H1 (cell line): ENCODE measurements at regions not wholly inside any gene's neighbourhood (a gene's known extent, or its start where the extent isn't known, plus 50 kb on each side); places are given as distances from the start of the nearest gene placed in this dataset.

Source experiments
- CTCF ChIA-PET: fragments of 300-600 bp; sonication (Branson Sonifier 250); formaldehyde crosslinking; loops from one replicate; lab custom pipeline; 2021; ENCODE audit not compliant: partially characterized antibody; lab: Charles Lee
- POLR2A ChIA-PET: fragments of 300-600 bp; sonication (Branson Sonifier 250); formaldehyde crosslinking; loops from one replicate; lab custom pipeline; 2021; ENCODE audit warnings: inconsistent platforms; ENCODE audit not compliant: partially characterized antibody; lab: Charles Lee
- DNase-seq, 2 experiments: peaks; one replicate each; pipeline versions ENCODE4 v3.0.0 to v3.0.0-alpha.2; 2010 to 2022; ENCODE audit warnings: low spot score in 2 of 2, low read depth in 1 of 2, mixed read lengths in 1 of 2
- FAIRE-seq: peaks from 2 replicates; lab custom pipeline; 2011; peaks lifted over from hg19 to GRCh38; lab: Jason Lieb, UNC
- H2AFZ ChIP-seq: 2 replicates; pipeline ENCODE4 v1.8.1; 2012; ENCODE audit warnings: low read length, inconsistent platforms
- H2AK5ac ChIP-seq: 2 replicates; pipeline ENCODE4 v1.6.1; 2013; ENCODE audit warnings: low read depth, low read length
- H2BK120ac ChIP-seq: replicated peaks from 2 replicates; pipeline ENCODE3; 2013; ENCODE audit warnings: low read depth, low read length, inconsistent platforms
- H2BK12ac ChIP-seq: 2 replicates; pipeline ENCODE4 v1.6.1; 2013; ENCODE audit warnings: low read depth, low read length
- H2BK15ac ChIP-seq: 2 replicates; pipeline ENCODE4 v1.6.1; 2013; ENCODE audit warnings: low read length
- H2BK20ac ChIP-seq: 2 replicates; pipeline ENCODE4 v1.6.1; 2013; ENCODE audit warnings: low read length
- H2BK5ac ChIP-seq: 2 replicates; pipeline ENCODE4 v1.6.1; 2013; ENCODE audit warnings: low read depth, low read length
- H3K14ac ChIP-seq: 2 replicates; pipeline ENCODE4 v1.6.1; 2013; ENCODE audit warnings: inconsistent platforms; ENCODE audit not compliant: insufficient read length
- H3K18ac ChIP-seq: 2 replicates; pipeline ENCODE4 v1.6.1; 2013; ENCODE audit warnings: low read length; ENCODE audit errors: extremely low read depth
- H3K23ac ChIP-seq: 2 replicates; pipeline ENCODE4 v1.6.1; 2013; ENCODE audit warnings: inconsistent platforms; ENCODE audit not compliant: insufficient read length
- H3K23me2 ChIP-seq: 2 replicates; pipeline ENCODE4 v1.6.1; 2013; ENCODE audit warnings: low read depth, low read length
- H3K27ac ChIP-seq: 2 replicates; pipeline ENCODE4 v1.6.1; 2011; ENCODE audit warnings: low read depth, low read length, inconsistent platforms
- H3K27me3 ChIP-seq, 4 experiments: replicated peaks in 1 of 4; 1 replicate in 1 of 4; 2 replicates in 3 of 4; pipeline versions ENCODE4 v1.6.1 to v1.8.1; 2011 to 2013; ENCODE audit warnings: low read length in 3 of 4, mild to moderate bottlenecking in 3 of 4, inconsistent platforms in 2 of 4, mixed read lengths in 2 of 4, moderate library complexity in 1 of 4; ENCODE audit not compliant: control insufficient read depth in 3 of 4, insufficient read depth in 3 of 4; ENCODE audit errors: extremely low read depth in 1 of 4
- H3K36me3 ChIP-seq, 4 experiments: 2 replicates each; pipeline versions ENCODE4 v1.6.1 to v1.8.1; 2011 to 2013; ENCODE audit warnings: mild to moderate bottlenecking in 4 of 4, low read length in 3 of 4, moderate library complexity in 2 of 4, control low read depth in 1 of 4, inconsistent platforms in 1 of 4; ENCODE audit not compliant: insufficient read depth in 4 of 4, control insufficient read depth in 2 of 4
- H3K4ac ChIP-seq: replicated peaks from 2 replicates; pipeline ENCODE3; 2013; ENCODE audit warnings: low read length, low read depth, mixed read lengths, inconsistent platforms; ENCODE audit not compliant: insufficient read length
- H3K4me1 ChIP-seq, 4 experiments: replicated peaks in 1 of 4; 1 replicate in 1 of 4; 2 replicates in 3 of 4; pipeline versions ENCODE4 v1.6.1 to v1.8.1; 2011 to 2013; ENCODE audit warnings: low read length in 3 of 4, inconsistent platforms in 2 of 4, mixed read lengths in 1 of 4; ENCODE audit not compliant: insufficient read depth in 4 of 4, control insufficient read depth in 3 of 4
- H3K4me2 ChIP-seq, 2 experiments: 2 replicates each; pipeline versions ENCODE4 v1.6.1 to v1.8.1; 2011 to 2013; ENCODE audit warnings: low read depth in 2 of 2, low read length in 2 of 2, control low read depth in 1 of 2, inconsistent platforms in 1 of 2, mild to moderate bottlenecking in 1 of 2; ENCODE audit not compliant: insufficient read depth in 1 of 2
- H3K4me3 ChIP-seq, 4 experiments: fragments of 200-600, 300-600 bp in 1 of 4; sonication (generic), shearing (Covaris generic), sonication (Bioruptor Twin) in 1 of 4; 2 replicates each; pipeline versions ENCODE4 v1.5.1 to v1.8.1; 2011 to 2016; ENCODE audit warnings: low read length in 4 of 4, low read depth in 3 of 4, control low read depth in 2 of 4, inconsistent platforms in 2 of 4, mild to moderate bottlenecking in 2 of 4, mixed read lengths in 1 of 4, moderate library complexity in 1 of 4; ENCODE audit not compliant: insufficient read depth in 2 of 4; ENCODE audit errors: extremely low read depth in 1 of 4
- H3K56ac ChIP-seq: replicated peaks from 2 replicates; pipeline ENCODE3; 2013; ENCODE audit warnings: low read depth, mild to moderate bottlenecking, mixed read lengths, low read length, inconsistent platforms; ENCODE audit not compliant: insufficient read length
- H3K79me1 ChIP-seq: 2 replicates; pipeline ENCODE4 v1.6.1; 2013; ENCODE audit warnings: low read depth, low read length, control low read depth
- H3K79me2 ChIP-seq, 2 experiments: 2 replicates each; pipeline versions ENCODE4 v1.6.1 to v1.8.1; 2012 to 2013; ENCODE audit warnings: low read length in 2 of 2, mild to moderate bottlenecking in 2 of 2, inconsistent platforms in 1 of 2; ENCODE audit not compliant: insufficient read depth in 2 of 2, control insufficient read depth in 1 of 2
- H3K9ac ChIP-seq, 4 experiments: replicated peaks in 1 of 4; 1 replicate in 1 of 4; 2 replicates in 3 of 4; pipeline versions ENCODE4 v1.6.1 to v1.8.1; 2011 to 2013; ENCODE audit warnings: low read depth in 3 of 4, low read length in 3 of 4, control low read depth in 2 of 4, mild to moderate bottlenecking in 2 of 4, moderate library complexity in 2 of 4, inconsistent platforms in 1 of 4; ENCODE audit errors: extremely low read depth in 1 of 4
- H3K9me3 ChIP-seq, 2 experiments: 2 replicates each; pipeline versions ENCODE4 v1.6.1 to v1.8.1; 2012 to 2013; ENCODE audit warnings: mild to moderate bottlenecking in 2 of 2, moderate library complexity in 2 of 2, control low read depth in 1 of 2, inconsistent platforms in 1 of 2, low read depth in 1 of 2, low read length in 1 of 2, mixed read lengths in 1 of 2; ENCODE audit not compliant: insufficient read depth in 2 of 2
- H4K20me1 ChIP-seq, 2 experiments: replicated peaks in 1 of 2; 2 replicates each; pipeline versions ENCODE3 to v1.8.1; 2011 to 2013; ENCODE audit warnings: inconsistent platforms in 2 of 2, low read length in 2 of 2, mild to moderate bottlenecking in 1 of 2; ENCODE audit not compliant: insufficient read depth in 2 of 2, control insufficient read depth in 1 of 2
- H4K5ac ChIP-seq: 2 replicates; pipeline ENCODE4 v1.6.1; 2013; ENCODE audit warnings: low read length, low read depth, mixed read lengths, inconsistent platforms; ENCODE audit not compliant: insufficient read length
- H4K8ac ChIP-seq: 2 replicates; pipeline ENCODE4 v1.8.0; 2013; ENCODE audit warnings: mild to moderate bottlenecking, moderate library complexity, low read length, inconsistent platforms; ENCODE audit not compliant: insufficient read depth; ENCODE audit errors: extremely low read depth
- H4K91ac ChIP-seq: replicated peaks from 2 replicates; pipeline ENCODE3; 2013; ENCODE audit warnings: low read length, mixed read lengths, inconsistent platforms; ENCODE audit not compliant: insufficient read length
- CHD2 ChIP-seq: IDR thresholded peaks from 2 replicates; pipeline ENCODE4 v1.6.1; 2012; ENCODE audit warnings: low read length, improper control_type of control experiment
- CREB1 ChIP-seq: IDR thresholded peaks from 2 replicates; pipeline ENCODE4 v1.6.1; 2012; ENCODE audit warnings: inconsistent platforms
- EGR1 ChIP-seq: IDR thresholded peaks from 2 replicates; pipeline ENCODE4 v1.6.1; 2011; ENCODE audit warnings: low read depth, low read length, borderline replicate concordance
- FOSL1 ChIP-seq: IDR thresholded peaks from 2 replicates; pipeline ENCODE4 v1.6.1; 2011; ENCODE audit warnings: mild to moderate bottlenecking, low read depth, low read length, moderate library complexity; ENCODE audit not compliant: insufficient read depth
- HDAC6 ChIP-seq: IDR thresholded peaks from one replicate; pipeline ENCODE4 v1.7.1; 2012; ENCODE audit warnings: low read depth, mild to moderate bottlenecking, inconsistent platforms, low read length, moderate library complexity
- RNF2 ChIP-seq: fragments of 200-900, 300-1000 bp; sonication (generic); IDR thresholded peaks from 2 replicates; pipeline ENCODE4 v1.7.1; 2016; ENCODE audit warnings: borderline replicate concordance, low read depth, mild to moderate bottlenecking, antibody characterized with exemption, low read length; ENCODE audit not compliant: poor library complexity, severe bottlenecking; ENCODE audit errors: missing control alignments
- SUZ12 ChIP-seq: fragments of 200-600 bp; sonication (generic); IDR thresholded peaks from 2 replicates; pipeline ENCODE4 v1.6.1; 2012; ENCODE audit warnings: mild to moderate bottlenecking, inconsistent platforms, low read length, moderate library complexity, mixed read lengths
- TCF12 ChIP-seq: IDR thresholded peaks from 2 replicates; pipeline ENCODE4 v1.6.1; 2011; ENCODE audit warnings: low read depth, mild to moderate bottlenecking, low read length
- WGBS, 2 experiments: shearing (Covaris generic) in 1 of 2; methylation state at CpG; one replicate each; pipeline versions ENCODE4 v1.1.6 to v1.1.7; 2013 to 2015; ENCODE audit warnings: low lambda C conversion rate in 2 of 2, mixed read lengths in 2 of 2, inconsistent platforms in 1 of 2, low coverage in 1 of 2, missing lambda C conversion rate in 1 of 2; ENCODE audit not compliant: insufficient replicate concordance in 2 of 2, insufficient coverage in 1 of 2, insufficient read length in 1 of 2; ENCODE audit errors: extremely low coverage in 1 of 2, missing lambda C conversion rate in 1 of 2; 5-methylcytosine and 5-hydroxymethylcytosine counted together

- POLR2A ChIA-PET = no interaction called here
- WGBS, 2 experiments = 89% methylated on average over 1 of the region's 1 CpG; no CpG with 5 or more reads in 1 of the 2 experiments
These were observed 50.7 kb upstream of the PIK3AP1 start for GRCh38 chr10:96770987-96771386.

More at GRCh38 chr10:96770987-96771386, 50.7 kb upstream of the PIK3AP1 start:
- Histone ChIP-seq H2BK20ac (no peak overlapping the region), H3K27ac (no peak overlapping the region), H2BK5ac (no peak overlapping the region), H4K91ac (no peak overlapping the region), H3K56ac (no peak overlapping the region), H2BK15ac (no peak overlapping the region), H3K4me3 (no peak overlapping the region), H3K23me2 (no peaks in the 10 kb centered on the region), H3K9me3 (peaks cover 25 to 26% of the 10 kb centered on the region in 2 experiments), H3K14ac (no peak overlapping the region), H2AFZ (no peak overlapping the region), H3K4ac (no peak overlapping the region), H3K79me2 (no peaks in the 10 kb centered on the region), H3K4me1 (no peaks in the 10 kb centered on the region), H4K8ac (no peak overlapping the region), H3K36me3 (no peaks in the 10 kb centered on the region; a peak in 1 of 8 replicates), H2BK12ac (no peak overlapping the region), H3K9ac (no peak overlapping the region), H3K4me2 (no peak overlapping the region), H4K20me1 (no peaks in the 10 kb centered on the region), H3K79me1 (no peaks in the 10 kb centered on the region), H3K23ac (no peak overlapping the region), H3K18ac (no peak overlapping the region), H2BK120ac (no peak overlapping the region), H3K27me3 (no peaks in the 10 kb centered on the region), H2AK5ac (no peak overlapping the region), H4K5ac (no peak overlapping the region)
- no peak for FAIRE-seq
- TF ChIP-seq EGR1 = no peak
- no peak for TF ChIP-seq SUZ12
- no peak for TF ChIP-seq CHD2
- no peak for TF ChIP-seq CREB1
- TF ChIP-seq FOSL1 = no peak
- TF ChIP-seq TCF12 = no peak
- TF ChIP-seq RNF2 = no peak
- TF ChIP-seq HDAC6 = no peak
- no peak for DNase-seq
- CTCF ChIA-PET = interaction anchor here (1.0 to 2.1 kb wide), 5 partner anchors 10 to 253 kb away, joined by 3 to 9 read pairs (median 4); no protein-coding TSS in a partner anchor
